SKM-1 treated with dmso at 0.1 percent for 144 hours (cell line): ENCODE measurements at regions not wholly inside any gene's neighbourhood (a gene's known extent, or its start where the extent isn't known, plus 50 kb on each side); places are given as distances from the start of the nearest gene placed in this dataset.
"Not testable (repeated sequence)": the region's sequence is repeated elsewhere in the genome, so short reads cannot be mapped to it uniquely, and the experiment has no call there.

Experiments
- DNase-seq: peaks from one replicate; lab custom pipeline; 2025; ENCODE audit not compliant: unreplicated experiment; lab: John Stamatoyannopoulos, UW

DNA sequence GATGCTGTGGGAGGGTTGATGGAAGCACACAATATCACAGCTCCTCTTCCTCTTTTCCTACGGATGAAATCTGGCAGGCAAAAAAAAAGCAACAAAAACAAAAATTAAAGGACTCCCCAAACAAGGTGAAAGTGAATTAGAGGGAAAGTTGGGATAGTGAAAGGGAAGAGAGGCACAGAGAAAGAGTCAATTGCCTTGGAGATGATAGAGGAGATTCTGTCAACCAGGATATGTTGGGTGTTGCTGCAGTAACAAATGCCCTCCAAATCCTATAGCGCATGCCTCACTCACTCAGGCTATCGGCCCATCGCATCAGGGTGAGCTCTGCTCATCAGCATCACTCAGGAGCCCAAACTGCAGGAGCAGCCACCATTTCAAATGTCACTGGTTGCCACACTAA, 119.1 kb downstream of the DLEU7 start:
- no peak for DNase-seq

DNA sequence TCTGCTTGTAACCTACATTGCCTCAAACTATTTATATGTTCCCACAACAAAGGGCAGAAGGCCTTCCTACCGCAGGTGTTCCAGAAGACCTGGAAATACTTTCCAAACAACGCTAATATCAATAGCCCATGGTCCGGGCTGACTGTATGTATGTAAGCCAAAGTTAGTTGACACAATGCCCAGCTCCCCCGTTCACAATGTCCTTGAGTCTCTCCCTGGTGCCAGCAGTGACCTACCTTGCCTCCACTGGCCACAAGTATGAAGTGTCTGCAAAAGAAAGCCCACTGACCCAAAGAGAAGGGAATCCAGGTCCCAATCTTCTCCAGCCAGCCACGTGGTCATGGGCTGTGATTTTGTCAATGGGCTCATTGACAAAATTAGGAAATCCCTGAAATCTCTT, 118.6 kb downstream of the DLEU7 start:
- no peak for DNase-seq

DNA sequence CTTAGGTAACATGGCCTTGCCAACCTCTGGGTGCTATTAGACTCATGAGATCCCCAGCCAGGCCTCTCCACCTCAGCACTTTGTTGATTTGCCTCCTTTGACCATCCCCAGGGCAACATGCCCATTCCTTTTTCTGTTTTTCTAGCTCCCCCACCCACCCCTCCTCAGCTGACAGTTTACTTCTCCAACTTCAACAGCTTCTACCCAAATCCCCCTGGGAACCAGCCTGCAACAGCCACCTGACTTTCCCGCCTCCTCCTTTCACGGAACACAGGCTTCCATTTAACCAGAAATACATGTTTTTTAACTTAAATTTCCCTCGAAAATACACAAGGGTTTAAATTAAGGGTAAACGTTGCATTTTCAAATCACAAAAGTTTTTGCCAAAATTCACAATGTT, 117.3 kb downstream of the DLEU7 start:
- no peak for DNase-seq

GRCh38 chr13:50729177-50729576, 114.3 kb downstream of the DLEU7 start:
- no peak for DNase-seq

GRCh38 chr13:50730496-50731351, 112.8 kb downstream of the DLEU7 start:
- no peak for DNase-seq

DNA sequence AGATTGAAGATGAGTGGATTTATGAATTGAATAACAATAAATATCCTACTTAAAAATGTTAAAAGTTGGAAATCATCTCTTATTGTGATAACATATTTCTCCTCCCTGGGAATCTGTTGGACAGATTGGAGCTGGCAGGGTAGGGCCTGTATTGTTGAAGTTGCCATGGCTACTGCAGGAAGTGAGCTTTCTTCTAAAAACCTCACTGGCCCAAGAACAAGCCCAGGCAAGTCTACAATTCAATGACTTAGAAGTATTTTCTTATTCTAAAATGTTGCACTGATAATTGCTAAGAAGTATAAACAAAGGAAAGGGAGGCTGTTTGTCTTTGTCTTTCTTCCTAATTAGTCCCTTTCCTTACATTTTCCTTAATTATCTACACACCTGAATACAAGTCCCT, 112.1 kb downstream of the DLEU7 start:
- no peak for DNase-seq

DNA sequence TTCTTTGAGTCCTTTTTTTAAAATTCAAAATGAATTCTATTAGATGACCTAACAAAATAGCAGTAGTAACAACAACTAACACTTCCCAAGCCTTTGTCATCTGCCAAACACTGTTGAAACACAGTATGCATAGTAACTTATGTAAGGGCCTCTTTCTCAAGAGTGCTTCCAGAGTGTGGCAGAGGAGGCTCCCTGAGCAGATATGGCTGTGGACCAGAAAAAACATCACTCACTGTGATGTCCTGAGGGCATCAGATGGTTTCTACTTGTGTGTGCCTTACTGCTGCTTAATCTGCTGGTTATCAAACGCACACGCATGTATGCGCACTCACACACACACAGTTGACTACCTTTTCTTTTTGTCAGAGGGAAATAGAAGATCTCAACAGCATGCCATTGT, 110.8 kb downstream of the DLEU7 start:
- peak; percentile 1 for DNase-seq

GRCh38 chr13:50733392-50733791, 110.1 kb downstream of the DLEU7 start:
- DNase-seq = no peak

DNA sequence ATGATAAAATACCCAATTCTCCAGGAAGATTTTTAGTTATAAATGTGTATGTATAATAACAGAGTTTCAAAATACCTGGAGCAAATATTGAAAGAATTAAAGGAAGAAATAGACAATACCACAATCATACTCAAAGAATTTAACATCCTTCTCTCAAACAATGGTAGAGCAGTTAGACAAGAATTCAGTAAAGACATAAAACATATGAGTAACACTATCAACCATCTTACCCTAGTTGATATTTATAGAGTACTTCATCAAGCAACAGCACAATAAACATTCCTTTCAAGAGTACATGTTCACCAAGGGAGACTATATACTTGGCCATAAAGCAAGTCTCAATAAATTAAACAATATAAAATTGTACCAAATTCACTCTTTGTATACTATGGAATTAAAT, 108.4 kb downstream of the DLEU7 start:
- no peak for DNase-seq

DNA sequence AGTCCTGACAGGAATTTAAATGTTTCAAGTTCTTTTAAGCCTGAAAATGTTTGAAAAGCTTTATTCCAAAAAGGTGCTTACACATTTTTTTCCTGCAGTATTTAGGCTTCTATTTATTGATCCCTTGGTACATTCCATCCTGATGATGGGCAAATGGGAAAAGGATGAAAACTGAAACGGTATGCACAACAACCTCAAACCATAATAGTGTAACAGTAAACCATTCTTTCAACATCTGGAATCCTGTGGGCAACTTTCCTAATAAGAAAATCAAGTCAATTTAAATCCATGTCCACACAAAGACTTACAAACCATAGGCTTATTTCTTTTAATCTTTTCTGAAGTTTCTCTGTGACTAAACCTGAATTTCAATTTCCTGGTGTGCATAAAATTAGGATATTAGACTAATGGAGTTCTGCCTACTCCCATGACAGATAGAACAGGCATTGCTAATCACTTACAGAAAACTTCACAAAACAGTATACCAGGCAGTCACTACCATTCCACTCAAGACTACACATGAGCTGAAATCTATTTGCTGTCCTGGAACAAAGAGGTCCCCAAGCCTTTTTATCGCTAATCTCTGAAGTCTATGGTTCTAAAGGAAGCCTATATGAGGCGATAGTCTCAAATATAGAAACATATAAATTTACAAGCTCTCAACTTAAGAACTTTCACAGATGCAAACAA, 103.3 kb downstream of the DLEU7 start:
- no peak for DNase-seq

- DNase-seq = no peak
Observed at GRCh38 chr13:50742353-50742752, 101.1 kb downstream of the DLEU7 start.

DNA sequence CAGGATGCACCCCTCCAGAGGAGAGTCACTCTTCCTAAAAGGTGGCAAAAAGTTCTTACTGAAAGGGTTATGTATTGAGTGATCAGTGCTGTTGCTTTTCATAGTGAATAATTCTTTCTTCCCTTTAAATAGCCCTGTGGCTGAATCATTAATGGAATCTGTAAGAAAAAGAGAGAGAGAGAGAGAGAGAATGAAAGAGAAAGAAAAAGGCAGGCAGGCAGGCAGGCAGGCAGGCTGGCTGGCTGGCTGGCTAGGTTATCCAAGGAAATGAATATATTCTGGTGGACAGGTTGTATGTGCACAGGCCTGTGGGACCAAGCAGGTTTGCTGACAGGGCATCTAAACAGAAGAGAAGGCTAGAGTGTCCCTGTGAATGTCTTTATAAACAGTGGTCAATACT, 100.5 kb downstream of the DLEU7 start:
- DNase-seq = no peak

GRCh38 chr13:50744116-50744660, 99.3 kb downstream of the DLEU7 start:
- no peak for DNase-seq

DNA sequence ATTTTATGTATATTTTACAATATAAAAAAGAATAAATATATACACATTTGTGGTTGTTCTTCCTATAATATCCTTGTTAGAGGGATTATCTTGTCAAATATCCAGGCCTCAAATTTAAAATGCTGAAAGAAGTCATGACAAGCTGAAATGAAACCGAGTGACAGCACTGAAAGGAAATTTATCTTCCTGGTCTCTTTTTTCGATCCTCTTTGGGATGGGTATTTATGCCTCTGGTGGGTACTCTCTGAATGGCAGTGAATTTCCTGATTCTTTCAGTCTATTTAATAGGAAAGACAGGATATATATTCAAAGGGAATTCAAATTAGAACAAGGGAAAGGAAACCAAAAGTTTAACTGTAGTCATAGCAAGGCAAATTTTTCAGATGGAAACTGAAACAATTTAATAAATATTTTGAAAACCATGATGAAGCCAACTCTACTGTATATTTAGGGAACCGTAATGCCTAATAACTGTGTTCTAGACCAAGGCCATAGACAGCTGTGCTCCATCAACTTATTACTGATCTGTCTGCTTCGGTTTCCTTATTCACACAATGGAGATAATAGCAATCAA, 97.9 kb downstream of the DLEU7 start:
- no peak for DNase-seq

DNA sequence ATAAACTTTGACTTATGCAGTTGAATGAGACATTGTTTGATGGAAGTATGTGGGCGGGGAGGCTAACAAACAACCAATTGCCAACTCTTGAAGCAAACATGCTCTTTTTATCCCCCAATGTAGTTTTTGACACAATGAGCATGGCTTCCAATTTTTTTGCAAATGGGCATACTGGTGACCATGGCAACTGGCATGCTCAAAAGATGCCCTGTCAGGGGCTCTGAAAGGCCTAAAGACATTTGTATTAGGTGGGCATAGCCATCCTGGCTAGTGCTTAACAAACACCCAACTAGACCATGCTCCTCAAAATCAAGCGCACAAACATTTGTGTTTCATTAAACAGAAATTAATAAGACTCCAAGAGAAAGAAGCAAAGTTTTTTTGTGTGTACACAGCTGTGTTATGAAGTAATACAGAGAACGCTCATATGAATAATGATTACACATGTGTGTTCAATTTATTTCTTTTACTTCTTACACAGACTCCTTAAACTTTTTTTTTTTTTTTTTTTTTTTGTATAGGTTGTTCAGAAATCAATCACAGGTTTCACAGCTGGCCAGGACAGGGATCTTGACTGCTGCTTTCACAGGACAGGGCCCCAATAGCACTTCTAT, 95.6 kb downstream of the DLEU7 start:
- no peak for DNase-seq

DNA sequence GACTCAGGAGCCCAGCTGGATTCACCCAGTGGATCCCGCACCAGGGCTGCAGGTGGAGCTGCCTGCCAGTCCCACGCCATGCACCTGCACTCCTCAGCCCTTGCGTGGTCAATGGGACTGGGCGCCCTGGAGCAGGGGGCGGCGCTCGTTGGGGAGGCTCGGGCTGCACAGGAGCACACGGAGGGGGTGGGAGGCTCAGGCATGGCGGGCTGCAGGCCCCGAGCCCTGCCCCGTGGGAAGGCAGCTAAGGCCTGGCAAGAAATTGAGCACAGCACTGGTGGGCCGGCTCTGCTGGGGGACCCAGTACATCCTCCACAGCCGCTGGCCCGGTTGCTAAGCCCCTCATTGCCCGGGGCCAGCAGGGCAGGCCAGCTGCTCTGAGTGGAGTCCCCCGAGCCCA, 90.3 kb downstream of the DLEU7 start:
- DNase-seq = not testable (repeated sequence)

DNA sequence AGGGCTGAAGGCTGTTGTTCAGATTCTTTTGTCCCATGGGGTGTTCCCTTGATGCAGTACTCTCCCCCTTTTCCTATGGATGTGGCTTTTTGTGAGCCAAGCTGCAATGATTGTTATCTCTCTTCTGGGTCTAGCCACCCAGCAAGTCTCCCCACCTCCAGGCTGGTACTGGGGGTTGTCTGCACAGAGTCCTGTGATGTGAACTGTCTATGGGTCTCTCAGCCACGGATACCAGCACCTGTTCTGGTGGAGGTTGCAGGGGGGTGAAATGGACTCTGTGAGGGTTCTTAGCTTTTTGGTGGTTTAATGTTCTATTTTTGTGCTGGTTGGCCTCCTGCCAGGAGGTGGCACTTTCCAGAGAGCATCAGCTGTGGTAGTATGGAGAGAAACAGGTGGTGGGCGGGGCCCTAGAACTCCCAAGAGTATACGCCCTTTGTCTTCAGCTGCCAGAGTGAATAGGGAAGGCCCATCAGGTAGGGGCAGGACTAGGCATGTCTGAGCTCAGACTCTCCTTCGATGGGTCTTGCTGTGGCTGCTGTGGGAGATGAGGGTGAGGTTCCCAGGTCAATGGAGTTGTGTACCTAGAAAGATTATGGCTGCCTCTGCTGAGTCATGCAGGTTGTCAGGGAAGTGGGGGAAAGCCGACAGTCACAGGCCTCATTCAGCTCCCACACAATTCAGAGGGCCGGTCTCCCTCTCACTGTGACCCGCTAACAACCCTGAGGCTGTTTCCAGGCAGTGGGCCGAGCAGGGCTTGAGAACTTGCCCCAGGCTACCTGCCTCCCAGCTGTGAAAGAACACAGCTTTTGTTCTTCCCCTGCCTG, 87.4 kb downstream of the DLEU7 start:
- DNase-seq = not testable (repeated sequence)

- no peak for DNase-seq
Observed at GRCh38 chr13:50757008-50757407, 86.5 kb downstream of the DLEU7 start.

- DNase-seq = no peak
Observed at GRCh38 chr13:50758796-50759195, 84.7 kb downstream of the DLEU7 start.

DNA sequence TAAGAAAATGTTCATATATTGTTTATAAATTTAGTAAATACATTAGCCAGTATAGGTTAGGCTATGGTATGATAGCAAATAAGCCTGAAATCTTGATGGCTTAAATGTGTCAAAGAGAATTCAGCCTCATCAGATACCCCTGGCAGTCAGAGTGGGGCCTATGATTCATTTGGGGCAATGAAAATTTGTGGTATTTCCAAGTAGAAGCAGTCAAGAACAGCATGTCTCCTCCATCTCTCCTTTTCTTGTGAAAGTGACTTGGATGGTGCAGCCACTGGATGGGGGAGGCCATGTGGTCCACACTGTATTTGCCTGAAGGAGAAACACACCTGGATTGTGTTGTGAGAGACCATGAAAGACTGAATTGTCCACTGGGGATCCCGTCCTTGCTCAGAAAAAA, 82.7 kb downstream of the DLEU7 start:
- no peak for DNase-seq

- DNase-seq = no peak
Observed at GRCh38 chr13:50761406-50761805, 82.1 kb downstream of the DLEU7 start.
